ENCODE measurements at regions not wholly inside any gene's neighbourhood (a gene's known extent, or its start where the extent isn't known, plus 50 kb on each side); places are given as distances from the start of the nearest gene placed in this dataset.

GRCh38 chr9:2531481-2531880 lies 90.1 kb upstream of the VLDLR start:
- TF ChIP-seq CEBPB (IDR thresholded peaks at IDR 0.05) (no peak), EGR1 (IDR thresholded peaks at IDR 0.05) (no peak), REST (IDR thresholded peaks at IDR 0.05; ENCODE audit: low read depth) (no peak), YY1 (IDR thresholded peaks at IDR 0.05; ENCODE audit: low read depth) (no peak), EP300 (IDR thresholded peaks at IDR 0.05; ENCODE audit: borderline replicate concordance) (no peak), TCF12 (IDR thresholded peaks at IDR 0.05; ENCODE audit: low read depth) (no peak), CREB1 (IDR thresholded peaks at IDR 0.05; ENCODE audit: low read depth) (no peak), TEAD4 (IDR thresholded peaks at IDR 0.05) (no peak), TAF1 (IDR thresholded peaks at IDR 0.05; ENCODE audit: low read depth) (no peak), NFIC (IDR thresholded peaks at IDR 0.05) (no peak), ZBTB7A (IDR thresholded peaks at IDR 0.05; ENCODE audit: low read depth) (no peak), FOXM1 (IDR thresholded peaks at IDR 0.05; ENCODE audit: borderline replicate concordance, low read depth) (no peak), RAD21 (IDR thresholded peaks at IDR 0.05; ENCODE audit: low read depth) (no peak)
- TF ChIP-seq, protein P1, sequence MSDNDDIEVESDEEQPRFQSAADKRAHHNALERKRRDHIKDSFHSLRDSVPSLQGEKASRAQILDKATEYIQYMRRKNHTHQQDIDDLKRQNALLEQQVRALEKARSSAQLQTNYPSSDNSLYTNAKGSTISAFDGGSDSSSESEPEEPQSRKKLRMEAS (IDR thresholded peaks at IDR 0.05) = no peak

- TF ChIP-seq CREB1 (IDR thresholded peaks at IDR 0.05; ENCODE audit: low read depth) (no peak), ZBTB7A (IDR thresholded peaks at IDR 0.05; ENCODE audit: low read depth) (no peak), TEAD4 (IDR thresholded peaks at IDR 0.05) (no peak), YY1 (IDR thresholded peaks at IDR 0.05; ENCODE audit: low read depth) (no peak), FOXM1 (IDR thresholded peaks at IDR 0.05; ENCODE audit: borderline replicate concordance, low read depth) (no peak), TCF12 (IDR thresholded peaks at IDR 0.05; ENCODE audit: low read depth) (no peak), REST (IDR thresholded peaks at IDR 0.05; ENCODE audit: low read depth) (no peak)
- TF ChIP-seq, protein P1 (IDR thresholded peaks at IDR 0.05) = no peak
Measured at GRCh38 chr9:2536511-2536910, 85.1 kb upstream of the VLDLR start.

GRCh38 chr9:2545881-2546490 lies 75.6 kb upstream of the VLDLR start:
- no peak for TF ChIP-seq FOXM1 (IDR thresholded peaks at IDR 0.05; ENCODE audit: borderline replicate concordance, low read depth)
- TF ChIP-seq, protein P1 (IDR thresholded peaks at IDR 0.05) = no peak
- no peak for TF ChIP-seq EP300 (IDR thresholded peaks at IDR 0.05; ENCODE audit: borderline replicate concordance)
- TF ChIP-seq CREB1 (IDR thresholded peaks at IDR 0.05; ENCODE audit: low read depth) = no peak
- TF ChIP-seq CEBPB (IDR thresholded peaks at IDR 0.05) = no peak
- no peak for TF ChIP-seq ZBTB7A (IDR thresholded peaks at IDR 0.05; ENCODE audit: low read depth)
- TF ChIP-seq NFIC (IDR thresholded peaks at IDR 0.05) = no peak
- no peak for TF ChIP-seq YY1 (IDR thresholded peaks at IDR 0.05; ENCODE audit: low read depth)
- TF ChIP-seq REST (IDR thresholded peaks at IDR 0.05; ENCODE audit: low read depth) = no peak
- no peak for TF ChIP-seq RAD21 (IDR thresholded peaks at IDR 0.05; ENCODE audit: low read depth)
- no peak for TF ChIP-seq EGR1 (IDR thresholded peaks at IDR 0.05)

GRCh38 chr9:2555899-2556600 lies 65.5 kb upstream of the VLDLR start:
- peak; percentile 54; the same call in 1 of the 2 replicates for TF ChIP-seq NFIC (IDR thresholded peaks at IDR 0.05)
- peak; percentile 36; the same call in 1 of the 2 replicates for TF ChIP-seq USF1 (IDR thresholded peaks at IDR 0.05)
- 0 out of 2 replicates have a peak, but pooled peaks have one; percentile 24 for TF ChIP-seq TEAD4 (IDR thresholded peaks at IDR 0.05)
